BJ (cell line): ENCODE measurements at regions not wholly inside any gene's neighbourhood (a gene's known extent, or its start where the extent isn't known, plus 50 kb on each side); places are given as distances from the start of the nearest gene placed in this dataset.

Source experiments
- CTCF ChIA-PET: fragments of 350-600 bp; formaldehyde crosslinking; extraction: SDS; loops from one replicate; lab custom pipeline; 2021; ENCODE audit warnings: antibody characterized with exemption, inconsistent platforms; lab: Yijun Ruan, JAX
- POLR2A ChIA-PET: fragments of 300-600 bp; sonication (Branson Sonifier 250); formaldehyde crosslinking; extraction: SDS; loops from one replicate; lab custom pipeline; 2021; ENCODE audit warnings: antibody characterized with exemption; lab: Charles Lee
- DNase-seq: peaks from one replicate; pipeline ENCODE4 v3.0.0-alpha.2; 2011; ENCODE audit warnings: low read depth
- H3K27me3 ChIP-seq: 2 replicates; pipeline ENCODE4 v1.6.0; 2011; ENCODE audit warnings: low read length; ENCODE audit not compliant: control insufficient read depth, insufficient read depth
- H3K36me3 ChIP-seq: 2 replicates; pipeline ENCODE4 v1.5.1; 2011; ENCODE audit warnings: low read length; ENCODE audit not compliant: control insufficient read depth, insufficient read depth
- H3K4me3 ChIP-seq: 2 replicates; pipeline ENCODE4 v1.5.1; 2011; ENCODE audit warnings: low read depth, mild to moderate bottlenecking, control low read depth, low read length
- CTCF ChIP-seq: IDR thresholded peaks from 2 replicates; pipeline ENCODE4 v1.5.1; 2011; ENCODE audit warnings: low read depth, mild to moderate bottlenecking, control low read depth, inconsistent platforms, low read length, moderate library complexity; ENCODE audit not compliant: insufficient read depth

- CTCF ChIA-PET = interaction anchor here (0.6 to 1.0 kb wide), 3 partner anchors 10 to 158 kb away, joined by 3 to 4 read pairs (median 4); no protein-coding TSS in a partner anchor
- peak; percentile 47 for DNase-seq
- POLR2A ChIA-PET = no interaction called here
- H3K36me3 ChIP-seq = no peaks in the 10 kb centered on the region
- H3K4me3 ChIP-seq = peak overlapping the region; percentile 39
- peaks cover 5% of the 10 kb centered on the region; the same call in 1 of the 2 replicates for H3K27me3 ChIP-seq
- TF ChIP-seq CTCF = no peak
These were observed 151.7 kb upstream of the ZNF521 start for GRCh38 chr18:25503567-25504081.

DNA sequence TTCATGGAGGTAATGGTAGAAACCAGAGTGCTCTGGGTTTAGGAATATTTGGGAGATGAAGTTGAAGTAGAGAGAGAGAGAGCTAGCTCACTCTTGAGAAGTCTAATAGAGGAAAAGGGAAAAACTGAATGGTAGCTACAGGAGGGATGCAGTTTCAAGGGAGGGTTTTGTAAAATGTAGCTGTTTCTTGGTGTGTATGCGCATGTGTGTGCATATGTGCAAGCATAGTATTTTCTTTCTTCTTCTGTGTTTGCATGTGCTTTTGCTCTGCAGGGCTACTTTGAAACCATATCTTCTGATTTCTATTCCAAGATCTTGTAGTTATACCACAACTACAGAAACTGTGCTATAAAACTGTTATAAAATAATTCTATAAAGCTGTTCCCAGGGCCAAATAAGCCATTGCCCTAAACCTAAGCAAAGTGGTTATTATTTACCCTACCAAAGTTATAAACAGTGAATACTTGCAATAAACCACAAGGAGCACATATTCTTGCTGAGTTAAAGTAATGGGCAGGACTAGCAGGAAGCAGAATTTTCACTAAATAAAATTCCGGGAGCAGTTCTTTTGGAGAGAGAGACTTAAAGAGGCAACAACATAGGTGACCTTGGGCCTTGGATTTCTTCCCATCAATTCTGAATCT lies 145.3 kb upstream of the ZNF521 start:
- Histone ChIP-seq H3K4me3 (no peak overlapping the region), H3K27me3 (peaks cover 1% of the 10 kb centered on the region), H3K36me3 (no peaks in the 10 kb centered on the region)
- DNase-seq = no peak
- no peak for TF ChIP-seq CTCF
- ChIA-PET POLR2A (no interaction called here), CTCF (no interaction called here)

DNA sequence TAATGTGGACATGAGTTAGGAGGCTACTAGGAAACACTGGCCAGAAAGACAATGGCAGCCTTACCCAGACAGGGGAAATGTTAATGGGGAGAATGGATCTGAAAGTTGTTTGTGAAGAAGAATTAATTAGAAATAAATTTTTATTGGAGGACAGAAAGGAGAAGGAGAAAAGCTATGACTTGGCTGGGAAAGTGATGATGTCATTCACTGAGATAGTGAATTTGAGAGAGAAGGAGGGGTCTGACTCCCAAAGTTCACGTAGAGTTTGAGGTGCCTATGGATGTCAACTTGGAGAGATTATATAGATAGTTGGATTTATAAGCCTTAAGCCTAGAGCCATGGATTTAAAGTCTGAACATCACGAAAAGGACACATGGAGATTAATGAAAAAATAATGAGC lies 144.6 kb upstream of the ZNF521 start:
- no peak overlapping the region for H3K4me3 ChIP-seq
- CTCF ChIA-PET = no interaction called here

GRCh38 chr18:25495606-25496005 lies 143.6 kb upstream of the ZNF521 start:
- POLR2A ChIA-PET = no interaction called here
- Histone ChIP-seq H3K4me3 (no peak overlapping the region), H3K36me3 (no peaks in the 10 kb centered on the region), H3K27me3 (peaks cover 1% of the 10 kb centered on the region)
- DNase-seq = peak; percentile 13
- TF ChIP-seq CTCF = no peak
- CTCF ChIA-PET = no interaction called here

More for the DNA sequence above, 144.6 kb upstream of the ZNF521 start:
- no peaks in the 10 kb centered on the region for H3K36me3 ChIP-seq
- TF ChIP-seq CTCF = no peak
- POLR2A ChIA-PET = no interaction called here
- H3K27me3 ChIP-seq = peaks cover 1% of the 10 kb centered on the region
- no peak for DNase-seq

DNA sequence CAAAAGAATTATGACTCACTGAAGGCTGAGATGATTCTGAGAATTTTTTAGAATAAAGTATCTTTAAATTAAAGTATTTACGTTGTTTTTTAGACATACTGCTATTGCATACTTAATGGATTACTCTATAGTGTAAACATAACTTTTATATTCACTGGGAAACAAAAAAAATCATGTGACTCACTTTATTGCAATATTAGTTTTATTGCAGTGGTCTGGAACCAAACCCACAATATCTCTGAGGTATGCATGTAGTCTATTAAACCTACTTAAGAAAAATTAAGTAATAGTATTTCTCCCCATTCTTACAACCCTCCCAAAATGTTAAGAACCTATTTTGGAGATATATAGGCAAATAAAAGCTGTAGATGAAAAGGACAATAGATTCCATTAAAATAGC lies 142.9 kb upstream of the ZNF521 start:
- Histone ChIP-seq H3K36me3 (no peaks in the 10 kb centered on the region), H3K4me3 (no peak overlapping the region), H3K27me3 (peaks cover 5% of the 10 kb centered on the region)
- TF ChIP-seq CTCF = no peak
- POLR2A ChIA-PET = no interaction called here
- peak; percentile 32 for DNase-seq
- CTCF ChIA-PET = no interaction called here
